NT2/D1 (cell line): ENCODE measurements at regions not wholly inside any gene's neighbourhood (a gene's known extent, or its start where the extent isn't known, plus 50 kb on each side); places are given as distances from the start of the nearest gene placed in this dataset.
"Not testable (repeated sequence)": the region's sequence is repeated elsewhere in the genome, so short reads cannot be mapped to it uniquely, and the experiment has no call there.

Experiments used
- YY1 ChIP-seq: IDR thresholded peaks from 2 replicates; pipeline ENCODE4 v1.6.1; 2011; ENCODE audit not compliant: insufficient read length, insufficient read depth
- ZNF274 ChIP-seq: IDR thresholded peaks from 2 replicates; pipeline ENCODE4 v1.6.1; 2011; ENCODE audit warnings: mild to moderate bottlenecking, low read depth, low read length

DNA sequence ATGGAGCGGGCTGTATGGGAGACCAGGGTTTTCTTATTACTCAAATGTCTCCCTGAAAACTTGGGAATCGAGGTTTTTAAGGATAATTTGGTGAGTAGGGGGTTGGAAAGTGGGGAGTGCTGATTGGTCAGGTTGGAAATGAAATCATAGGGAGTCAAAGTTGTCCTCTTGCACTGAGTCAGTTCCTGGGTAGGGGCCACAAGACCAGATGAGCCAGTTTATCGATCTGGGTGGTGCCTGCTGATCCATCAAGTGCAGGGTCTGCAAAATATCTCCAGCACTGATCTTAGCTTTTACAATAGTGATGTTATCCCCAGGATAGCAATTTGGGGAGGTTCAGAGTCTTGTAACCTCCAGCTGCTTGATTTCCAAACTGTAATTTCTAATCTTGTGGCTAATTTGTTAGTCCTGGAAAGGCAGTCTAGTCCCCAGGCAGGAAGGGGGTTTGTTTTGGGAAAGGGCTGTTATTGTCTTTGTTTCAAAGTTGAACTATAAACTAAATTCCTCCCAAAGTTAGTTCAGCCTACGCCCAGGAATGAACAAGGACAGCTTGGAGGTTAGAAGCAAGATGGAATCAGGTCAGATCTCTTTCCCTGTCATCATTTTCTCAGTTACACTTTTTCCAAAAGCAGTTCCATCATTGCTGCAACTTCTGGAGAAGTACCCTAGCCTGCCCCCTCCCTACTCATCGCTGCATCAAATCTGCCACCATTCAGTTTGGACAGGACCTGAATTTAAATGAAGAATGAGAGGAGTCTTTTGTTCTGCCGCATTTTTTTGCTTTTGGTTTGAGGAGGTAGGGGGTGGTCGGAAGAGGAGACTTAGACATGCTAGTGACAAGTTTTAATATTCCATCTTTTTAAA, 236.4 kb upstream of the GALNT17 start:
- TF ChIP-seq ZNF274, YY1: not testable (repeated sequence)
